Fibroblast of pulmonary artery (primary cell): ENCODE measurements at regions not wholly inside any gene's neighbourhood (a gene's known extent, or its start where the extent isn't known, plus 50 kb on each side); places are given as distances from the start of the nearest gene placed in this dataset.

ENCODE experiments used
- DNase-seq: peaks from one replicate; pipeline ENCODE4 v3.0.0-alpha.2; 2010; ENCODE audit warnings: low read depth
- H3K4me3 ChIP-seq: replicated peaks from 2 replicates; pipeline ENCODE4 v1.5.1; 2011; ENCODE audit warnings: low read depth, mild to moderate bottlenecking, control low read depth, low read length, moderate library complexity
- CTCF ChIP-seq: IDR thresholded peaks from 2 replicates; pipeline ENCODE4 v1.5.1; 2011; ENCODE audit warnings: mild to moderate bottlenecking, control low read depth, low read length, inconsistent platforms; ENCODE audit errors: missing control alignments

- H3K4me3 ChIP-seq = no peak overlapping the region
- TF ChIP-seq CTCF = no peak
- no peak for DNase-seq
Observed at GRCh38 chr22:47793304-47794101, 1031.1 kb downstream of the TBC1D22A start.

GRCh38 chr22:47789171-47789570 is 1026.7 kb downstream of the TBC1D22A start:
- H3K4me3 ChIP-seq = no peak overlapping the region
- TF ChIP-seq CTCF = no peak
- no peak for DNase-seq

- TF ChIP-seq CTCF = no peak
- no peak overlapping the region for H3K4me3 ChIP-seq
- no peak for DNase-seq
Observed at GRCh38 chr22:47788461-47788860, 1026.0 kb downstream of the TBC1D22A start.

- DNase-seq = no peak
- no peak for TF ChIP-seq CTCF
- H3K4me3 ChIP-seq = no peak overlapping the region
Observed at GRCh38 chr22:47787501-47788227, 1025.2 kb downstream of the TBC1D22A start.

GRCh38 chr22:47786650-47787290 is 1024.3 kb downstream of the TBC1D22A start:
- TF ChIP-seq CTCF = no peak
- no peak overlapping the region for H3K4me3 ChIP-seq
- DNase-seq = no peak

- no peak for DNase-seq
- no peak overlapping the region for H3K4me3 ChIP-seq
- TF ChIP-seq CTCF = no peak
Observed at GRCh38 chr22:47784991-47785390, 1022.5 kb downstream of the TBC1D22A start.
